ENCODE measurements at regions not wholly inside any gene's neighbourhood (a gene's known extent, or its start where the extent isn't known, plus 50 kb on each side); places are given as distances from the start of the nearest gene placed in this dataset.
"Not testable (repeated sequence)": the region's sequence is repeated elsewhere in the genome, so short reads cannot be mapped to it uniquely, and the experiment has no call there.

GRCh38 chr5:44531756-44532155 is 142.5 kb upstream of the FGF10 start:
- not testable (repeated sequence) for H3K9me3 ChIP-seq (ENCODE audit: control insufficient read depth in 2 of 2, insufficient read depth in 1 of 2, low read depth in 1 of 2, low read length in 1 of 2); H3K36me3 ChIP-seq (ENCODE audit: control insufficient read depth in 3 of 3, insufficient read depth in 2 of 3, low read depth in 1 of 3, low read length in 3 of 3); H3K27me3 ChIP-seq (ENCODE audit: control insufficient read depth in 3 of 3, insufficient read depth in 3 of 3, low read length in 3 of 3); H3K4me3 ChIP-seq (ENCODE audit: low read depth in 1 of 3, low read length in 3 of 3); H3K4me1 ChIP-seq (ENCODE audit: control insufficient read depth in 3 of 3, insufficient read depth in 2 of 3, low read depth in 1 of 3, low read length in 2 of 3); H3K27ac ChIP-seq (ENCODE audit: low read depth in 1 of 3, low read length in 2 of 3); DNase-seq; FAIRE-seq
- whole genome bisulfite sequencing, 3 donors, result 64 to 87% (median 71%) methylated on average over 2 of the region's 2 CpGs

GRCh38 chr5:44530783-44531182 is 141.6 kb upstream of the FGF10 start:
- H3K27ac ChIP-seq (ENCODE audit: low read depth in 1 of 3, low read length in 2 of 3); H3K4me3 ChIP-seq (ENCODE audit: low read depth in 1 of 3, low read length in 3 of 3); H3K36me3 ChIP-seq (ENCODE audit: control insufficient read depth in 3 of 3, insufficient read depth in 2 of 3, low read depth in 1 of 3, low read length in 3 of 3); H3K9me3 ChIP-seq (ENCODE audit: control insufficient read depth in 2 of 2, insufficient read depth in 1 of 2, low read depth in 1 of 2, low read length in 1 of 2); DNase-seq; H3K4me1 ChIP-seq (ENCODE audit: control insufficient read depth in 3 of 3, insufficient read depth in 2 of 3, low read depth in 1 of 3, low read length in 2 of 3); FAIRE-seq; H3K27me3 ChIP-seq (ENCODE audit: control insufficient read depth in 3 of 3, insufficient read depth in 3 of 3, low read length in 3 of 3): not testable (repeated sequence)
- WGBS, 3 donors, result 72 to 92% (median 90%) methylated on average over 6 of the region's 6 CpGs

GRCh38 chr5:44511596-44511995 is 122.4 kb upstream of the FGF10 start:
- Histone ChIP-seq H3K27ac (ENCODE audit: low read depth in 1 of 3, low read length in 2 of 3) (no peak overlapping the region), H3K9me3 (ENCODE audit: control insufficient read depth in 2 of 2, insufficient read depth in 1 of 2, low read depth in 1 of 2, low read length in 1 of 2) (no peaks in the 10 kb centered on the region), H3K4me3 (ENCODE audit: low read depth in 1 of 3, low read length in 3 of 3) (no peak overlapping the region), H3K4me1 (ENCODE audit: control insufficient read depth in 3 of 3, insufficient read depth in 2 of 3, low read depth in 1 of 3, low read length in 2 of 3) (no peaks in the 10 kb centered on the region), H3K27me3 (ENCODE audit: control insufficient read depth in 3 of 3, insufficient read depth in 3 of 3, low read length in 3 of 3) (no peaks in the 10 kb centered on the region), H3K36me3 (ENCODE audit: control insufficient read depth in 3 of 3, insufficient read depth in 2 of 3, low read depth in 1 of 3, low read length in 3 of 3) (no peaks in the 10 kb centered on the region)
- no peak for FAIRE-seq
- WGBS, 3 donors, result 57 to 68% (median 65%) methylated on average over 5 of the region's 5 CpGs
- no peak for DNase-seq

GRCh38 chr5:44506561-44506960 is 117.3 kb upstream of the FGF10 start:
- H3K27me3 ChIP-seq (ENCODE audit: control insufficient read depth in 3 of 3, insufficient read depth in 3 of 3, low read length in 3 of 3), result no peaks in the 10 kb centered on the region
- DNase-seq (no peak), FAIRE-seq (no peak)
- H3K36me3 ChIP-seq (ENCODE audit: control insufficient read depth in 3 of 3, insufficient read depth in 2 of 3, low read depth in 1 of 3, low read length in 3 of 3), result no peaks in the 10 kb centered on the region
- H3K4me3 ChIP-seq (ENCODE audit: low read depth in 1 of 3, low read length in 3 of 3), result no peak overlapping the region
- no peak overlapping the region for H3K27ac ChIP-seq (ENCODE audit: low read depth in 1 of 3, low read length in 2 of 3)
- H3K9me3 ChIP-seq (ENCODE audit: control insufficient read depth in 2 of 2, insufficient read depth in 1 of 2, low read depth in 1 of 2, low read length in 1 of 2), result no peaks in the 10 kb centered on the region
- no peaks in the 10 kb centered on the region for H3K4me1 ChIP-seq (ENCODE audit: control insufficient read depth in 3 of 3, insufficient read depth in 2 of 3, low read depth in 1 of 3, low read length in 2 of 3)
- WGBS, 3 donors, result 22 to 34% (median 28%) methylated on average over 3 of the region's 3 CpGs

- 28 to 78% (median 42%) methylated on average over 1 of the region's 1 CpG for WGBS, 3 donors
- no peak overlapping the region for H3K4me3 ChIP-seq (ENCODE audit: low read depth in 1 of 3, low read length in 3 of 3)
- H3K27ac ChIP-seq (ENCODE audit: low read depth in 1 of 3, low read length in 2 of 3), result no peak overlapping the region
- H3K4me1 ChIP-seq (ENCODE audit: control insufficient read depth in 3 of 3, insufficient read depth in 2 of 3, low read depth in 1 of 3, low read length in 2 of 3), result no peaks in the 10 kb centered on the region
- H3K36me3 ChIP-seq (ENCODE audit: control insufficient read depth in 3 of 3, insufficient read depth in 2 of 3, low read depth in 1 of 3, low read length in 3 of 3), result no peaks in the 10 kb centered on the region
- DNase-seq, result no peak
- FAIRE-seq, result no peak
- H3K9me3 ChIP-seq (ENCODE audit: control insufficient read depth in 2 of 2, insufficient read depth in 1 of 2, low read depth in 1 of 2, low read length in 1 of 2), result no peaks in the 10 kb centered on the region
- no peaks in the 10 kb centered on the region for H3K27me3 ChIP-seq (ENCODE audit: control insufficient read depth in 3 of 3, insufficient read depth in 3 of 3, low read length in 3 of 3)
Measured at GRCh38 chr5:44499381-44499780, 110.2 kb upstream of the FGF10 start.

- Histone ChIP-seq H3K4me1 (ENCODE audit: control insufficient read depth in 3 of 3, insufficient read depth in 2 of 3, low read depth in 1 of 3, low read length in 2 of 3) (no peaks in the 10 kb centered on the region), H3K4me3 (ENCODE audit: low read depth in 1 of 3, low read length in 3 of 3) (no peak overlapping the region), H3K27ac (ENCODE audit: low read depth in 1 of 3, low read length in 2 of 3) (no peak overlapping the region), H3K27me3 (ENCODE audit: control insufficient read depth in 3 of 3, insufficient read depth in 3 of 3, low read length in 3 of 3) (no peaks in the 10 kb centered on the region), H3K36me3 (ENCODE audit: control insufficient read depth in 3 of 3, insufficient read depth in 2 of 3, low read depth in 1 of 3, low read length in 3 of 3) (no peaks in the 10 kb centered on the region), H3K9me3 (ENCODE audit: control insufficient read depth in 2 of 2, insufficient read depth in 1 of 2, low read depth in 1 of 2, low read length in 1 of 2) (peaks cover 0 to under 1% of the 10 kb centered on the region in 2 donors)
- FAIRE-seq, result no peak
- WGBS, 3 donors, result 59 to 73% (median 66%) methylated on average over 1 of the region's 1 CpG
- DNase-seq, result no peak
Measured at GRCh38 chr5:44497606-44498005, 108.4 kb upstream of the FGF10 start.

- Histone ChIP-seq H3K4me3 (ENCODE audit: low read depth in 1 of 3, low read length in 3 of 3) (no peak overlapping the region), H3K27me3 (ENCODE audit: control insufficient read depth in 3 of 3, insufficient read depth in 3 of 3, low read length in 3 of 3) (no peaks in the 10 kb centered on the region), H3K36me3 (ENCODE audit: control insufficient read depth in 3 of 3, insufficient read depth in 2 of 3, low read depth in 1 of 3, low read length in 3 of 3) (no peaks in the 10 kb centered on the region), H3K9me3 (ENCODE audit: control insufficient read depth in 2 of 2, insufficient read depth in 1 of 2, low read depth in 1 of 2, low read length in 1 of 2) (peaks cover 0 to 6% of the 10 kb centered on the region in 2 donors), H3K4me1 (ENCODE audit: control insufficient read depth in 3 of 3, insufficient read depth in 2 of 3, low read depth in 1 of 3, low read length in 2 of 3) (no peaks in the 10 kb centered on the region), H3K27ac (ENCODE audit: low read depth in 1 of 3, low read length in 2 of 3) (no peak overlapping the region)
- DNase-seq (no peak), FAIRE-seq (no peak)
- 34 to 47% (median 34%) methylated on average over 1 of the region's 1 CpG for WGBS, 3 donors
Measured at GRCh38 chr5:44495280-44495679, 106.1 kb upstream of the FGF10 start.

GRCh38 chr5:44489759-44490158 is 100.5 kb upstream of the FGF10 start:
- Histone ChIP-seq H3K36me3 (ENCODE audit: control insufficient read depth in 3 of 3, insufficient read depth in 2 of 3, low read depth in 1 of 3, low read length in 3 of 3) (no peaks in the 10 kb centered on the region), H3K4me3 (ENCODE audit: low read depth in 1 of 3, low read length in 3 of 3) (no peak overlapping the region), H3K4me1 (ENCODE audit: control insufficient read depth in 3 of 3, insufficient read depth in 2 of 3, low read depth in 1 of 3, low read length in 2 of 3) (no peaks in the 10 kb centered on the region), H3K9me3 (ENCODE audit: control insufficient read depth in 2 of 2, insufficient read depth in 1 of 2, low read depth in 1 of 2, low read length in 1 of 2) (peaks cover 0 to 6% of the 10 kb centered on the region in 2 donors), H3K27ac (ENCODE audit: low read depth in 1 of 3, low read length in 2 of 3) (no peak overlapping the region), H3K27me3 (ENCODE audit: control insufficient read depth in 3 of 3, insufficient read depth in 3 of 3, low read length in 3 of 3) (no peaks in the 10 kb centered on the region)
- no peak for FAIRE-seq
- 85 to 94% (median 87%) methylated on average over 1 of the region's 1 CpG for WGBS, 3 donors
- DNase-seq, result no peak

- no peak for DNase-seq
- Histone ChIP-seq H3K27ac (ENCODE audit: low read depth in 1 of 3, low read length in 2 of 3) (no peak overlapping the region), H3K36me3 (ENCODE audit: control insufficient read depth in 3 of 3, insufficient read depth in 2 of 3, low read depth in 1 of 3, low read length in 3 of 3) (no peaks in the 10 kb centered on the region), H3K9me3 (ENCODE audit: control insufficient read depth in 2 of 2, insufficient read depth in 1 of 2, low read depth in 1 of 2, low read length in 1 of 2) (peaks cover 0 to 2% of the 10 kb centered on the region in 2 donors), H3K4me3 (ENCODE audit: low read depth in 1 of 3, low read length in 3 of 3) (no peak overlapping the region), H3K4me1 (ENCODE audit: control insufficient read depth in 3 of 3, insufficient read depth in 2 of 3, low read depth in 1 of 3, low read length in 2 of 3) (no peaks in the 10 kb centered on the region), H3K27me3 (ENCODE audit: control insufficient read depth in 3 of 3, insufficient read depth in 3 of 3, low read length in 3 of 3) (no peaks in the 10 kb centered on the region)
- FAIRE-seq, result no peak
- 47 to 91% (median 91%) methylated on average over 1 of the region's 1 CpG for WGBS, 3 donors
Measured at GRCh38 chr5:44486591-44486990, 97.4 kb upstream of the FGF10 start.
